ENCODE measurements at regions not wholly inside any gene's neighbourhood (a gene's known extent, or its start where the extent isn't known, plus 50 kb on each side); places are given as distances from the start of the nearest gene placed in this dataset.

GRCh38 chr2:176544991-176545956 is 276.0 kb downstream of the MTX2 start:
- DNase-seq: peak; percentile 19

- DNase-seq: no peak
Measured at GRCh38 chr2:176546550-176546949, 277.3 kb downstream of the MTX2 start.

- peak; percentile 19 for DNase-seq
Measured at GRCh38 chr2:176552501-176553135, 283.4 kb downstream of the MTX2 start.

GRCh38 chr2:176553685-176554100 is 284.5 kb downstream of the MTX2 start:
- DNase-seq: peak; percentile 84

- peak; percentile 91 for DNase-seq
Measured at GRCh38 chr2:176554101-176555048, 285.1 kb downstream of the MTX2 start.

GRCh38 chr2:176555112-176555511 is 285.9 kb downstream of the MTX2 start:
- no peak for DNase-seq

- no peak for DNase-seq
Measured at GRCh38 chr2:176555781-176556180, 286.5 kb downstream of the MTX2 start.

- DNase-seq: no peak
Measured at GRCh38 chr2:176556373-176556772, 287.1 kb downstream of the MTX2 start.

GRCh38 chr2:176557821-176558220 is 288.6 kb downstream of the MTX2 start:
- no peak for DNase-seq

- DNase-seq: no peak
Measured at GRCh38 chr2:176558574-176559140, 289.4 kb downstream of the MTX2 start.

GRCh38 chr2:176560296-176560695 is 291.1 kb downstream of the MTX2 start:
- DNase-seq: no peak

- DNase-seq: no peak
Measured at GRCh38 chr2:176561706-176562105, 292.5 kb downstream of the MTX2 start.

- no peak for DNase-seq
Measured at GRCh38 chr2:176562359-176563078, 293.3 kb downstream of the MTX2 start.

GRCh38 chr2:176565641-176566323 is 296.5 kb downstream of the MTX2 start:
- DNase-seq: peak; percentile 67

- no peak for DNase-seq
Measured at GRCh38 chr2:176566496-176566895, 297.3 kb downstream of the MTX2 start.

- peak; percentile 14 for DNase-seq
Measured at GRCh38 chr2:176566961-176567360, 297.7 kb downstream of the MTX2 start.

GRCh38 chr2:176567361-176567760 is 298.1 kb downstream of the MTX2 start:
- no peak for DNase-seq

- DNase-seq: no peak
Measured at GRCh38 chr2:176569574-176569973, 300.3 kb downstream of the MTX2 start.

- no peak for DNase-seq
Measured at GRCh38 chr2:176573612-176574483, 304.6 kb downstream of the MTX2 start.
